ENCODE measurements at regions not wholly inside any gene's neighbourhood (a gene's known extent, or its start where the extent isn't known, plus 50 kb on each side); places are given as distances from the start of the nearest gene placed in this dataset.

- H3K4me1 ChIP-seq (ENCODE audit: insufficient read depth): peaks cover 12% of the 10 kb centered on the region
- TF ChIP-seq EZH2 (IDR thresholded peaks at IDR 0.05; ENCODE audit: insufficient read depth, poor library complexity, severe bottlenecking) (no peak), EZH2phosphoT487 (IDR thresholded peaks at IDR 0.05; ENCODE audit: insufficient read depth, low read depth) (no peak)
Measured at GRCh38 chr2:109707281-109708147, 86.6 kb upstream of the RGPD5 start.

GRCh38 chr2:109710505-109711229 is 83.4 kb upstream of the RGPD5 start:
- H3K9me3 ChIP-seq (ENCODE audit: low read depth): no peaks in the 10 kb centered on the region
- no peak for TF ChIP-seq EZH2 (IDR thresholded peaks at IDR 0.05; ENCODE audit: insufficient read depth, poor library complexity, severe bottlenecking)
- TF ChIP-seq EZH2phosphoT487 (IDR thresholded peaks at IDR 0.05; ENCODE audit: insufficient read depth, low read depth): no peak
- H3K4me1 ChIP-seq (ENCODE audit: insufficient read depth): no peaks in the 10 kb centered on the region
- H2AFZ ChIP-seq: no peak overlapping the region
- DNase-seq: no peak
- H3K9ac ChIP-seq: no peak overlapping the region
- no peak overlapping the region for H3K27ac ChIP-seq
- in situ Hi-C loops (cut with MboI): no loop called here
- no peak overlapping the region for H3K4me3 ChIP-seq
- no peaks in the 10 kb centered on the region for H3K36me3 ChIP-seq (ENCODE audit: low read depth)
- H3F3A ChIP-seq (ENCODE audit: insufficient read depth): no peaks in the 10 kb centered on the region
- no peaks in the 10 kb centered on the region for H3K79me2 ChIP-seq (ENCODE audit: insufficient read depth)
- H3K27me3 ChIP-seq (replicated peaks; ENCODE audit: insufficient read depth): no peaks in the 10 kb centered on the region
- no peaks in the 10 kb centered on the region for H4K20me1 ChIP-seq (ENCODE audit: insufficient read depth)
- H3K4me2 ChIP-seq (ENCODE audit: unreplicated experiment): no peak overlapping the region
- H3K9me2 ChIP-seq (ENCODE audit: insufficient read depth): no peaks in the 10 kb centered on the region
- WGBS, 2 experiments (ENCODE audit: low coverage in 1 of 2, low lambda C conversion rate in 2 of 2, missing lambda C conversion rate in 2 of 2): 89% methylated on average over 7 of the region's 7 CpGs

More at GRCh38 chr2:109707281-109708147, 86.6 kb upstream of the RGPD5 start:
- Histone ChIP-seq H3F3A (ENCODE audit: insufficient read depth) (peaks cover 7% of the 10 kb centered on the region), H3K4me3 (no peak overlapping the region), H3K27me3 (replicated peaks; ENCODE audit: insufficient read depth) (no peaks in the 10 kb centered on the region), H4K20me1 (ENCODE audit: insufficient read depth) (no peaks in the 10 kb centered on the region), H3K9me3 (ENCODE audit: low read depth) (no peaks in the 10 kb centered on the region), H3K79me2 (ENCODE audit: insufficient read depth) (no peaks in the 10 kb centered on the region), H3K4me2 (ENCODE audit: unreplicated experiment) (no peak overlapping the region), H2AFZ (no peak overlapping the region), H3K36me3 (ENCODE audit: low read depth) (no peaks in the 10 kb centered on the region), H3K9ac (no peak overlapping the region), H3K27ac (no peak overlapping the region), H3K9me2 (ENCODE audit: insufficient read depth) (no peaks in the 10 kb centered on the region)
- in situ Hi-C loops (cut with MboI): no loop called here
- 79 to 84% methylated on average over 9 of the region's 9 CpGs for WGBS, 2 experiments (ENCODE audit: low coverage in 1 of 2, low lambda C conversion rate in 2 of 2, missing lambda C conversion rate in 2 of 2)
- DNase-seq: no peak

- no peaks in the 10 kb centered on the region for H3K36me3 ChIP-seq (ENCODE audit: low read depth)
- no peaks in the 10 kb centered on the region for H3K9me3 ChIP-seq (ENCODE audit: low read depth)
- DNase-seq: no peak
- H3K9me2 ChIP-seq (ENCODE audit: insufficient read depth): no peaks in the 10 kb centered on the region
- 66 to 72% methylated on average over 11 of the region's 11 CpGs for WGBS, 2 experiments (ENCODE audit: low coverage in 1 of 2, low lambda C conversion rate in 2 of 2, missing lambda C conversion rate in 2 of 2)
- H3K4me2 ChIP-seq (ENCODE audit: unreplicated experiment): no peak overlapping the region
- no peak overlapping the region for H3K9ac ChIP-seq
- no peaks in the 10 kb centered on the region for H3F3A ChIP-seq (ENCODE audit: insufficient read depth)
- no peaks in the 10 kb centered on the region for H3K4me1 ChIP-seq (ENCODE audit: insufficient read depth)
- TF ChIP-seq EZH2phosphoT487 (IDR thresholded peaks at IDR 0.05; ENCODE audit: insufficient read depth, low read depth): no peak
- TF ChIP-seq EZH2 (IDR thresholded peaks at IDR 0.05; ENCODE audit: insufficient read depth, poor library complexity, severe bottlenecking): no peak
- no peak overlapping the region for H2AFZ ChIP-seq
- in situ Hi-C loops (cut with MboI): no loop called here
- no peaks in the 10 kb centered on the region for H4K20me1 ChIP-seq (ENCODE audit: insufficient read depth)
- no peak overlapping the region for H3K27ac ChIP-seq
- no peaks in the 10 kb centered on the region for H3K27me3 ChIP-seq (replicated peaks; ENCODE audit: insufficient read depth)
- H3K4me3 ChIP-seq: no peak overlapping the region
- H3K79me2 ChIP-seq (ENCODE audit: insufficient read depth): no peaks in the 10 kb centered on the region
Measured at GRCh38 chr2:109711230-109712122, 82.6 kb upstream of the RGPD5 start.

GRCh38 chr2:109712123-109712449 is 82.0 kb upstream of the RGPD5 start:
- WGBS, 2 experiments (ENCODE audit: low coverage in 1 of 2, low lambda C conversion rate in 2 of 2, missing lambda C conversion rate in 2 of 2): 66 to 83% methylated on average over 2 of the region's 2 CpGs
- in situ Hi-C loops (cut with MboI): no loop called here

More at GRCh38 chr2:109712123-109712449, 82.0 kb upstream of the RGPD5 start:
- H3K27me3 ChIP-seq (replicated peaks; ENCODE audit: insufficient read depth): no peaks in the 10 kb centered on the region
- no peaks in the 10 kb centered on the region for H4K20me1 ChIP-seq (ENCODE audit: insufficient read depth)
- H3K4me1 ChIP-seq (ENCODE audit: insufficient read depth): no peaks in the 10 kb centered on the region
- no peaks in the 10 kb centered on the region for H3K79me2 ChIP-seq (ENCODE audit: insufficient read depth)
- H3K9ac ChIP-seq: no peak overlapping the region
- H3K4me2 ChIP-seq (ENCODE audit: unreplicated experiment): no peak overlapping the region
- DNase-seq: no peak
- no peak overlapping the region for H3K4me3 ChIP-seq
- H3K27ac ChIP-seq: no peak overlapping the region
- no peak overlapping the region for H2AFZ ChIP-seq
- no peaks in the 10 kb centered on the region for H3F3A ChIP-seq (ENCODE audit: insufficient read depth)
- no peaks in the 10 kb centered on the region for H3K9me2 ChIP-seq (ENCODE audit: insufficient read depth)
- H3K36me3 ChIP-seq (ENCODE audit: low read depth): no peaks in the 10 kb centered on the region
- H3K9me3 ChIP-seq (ENCODE audit: low read depth): no peaks in the 10 kb centered on the region
- TF ChIP-seq EZH2phosphoT487 (IDR thresholded peaks at IDR 0.05; ENCODE audit: insufficient read depth, low read depth) (no peak), EZH2 (IDR thresholded peaks at IDR 0.05; ENCODE audit: insufficient read depth, poor library complexity, severe bottlenecking) (no peak)
